AG04450 (cell line): ENCODE measurements at regions not wholly inside any gene's neighbourhood (a gene's known extent, or its start where the extent isn't known, plus 50 kb on each side); places are given as distances from the start of the nearest gene placed in this dataset.

Experiments used
- CTCF ChIA-PET: fragments of 300-600, 350-600 bp; formaldehyde crosslinking; extraction: SDS; loops from one replicate; lab custom pipeline; 2022; ENCODE audit warnings: antibody characterized with exemption, inconsistent platforms; lab: Charles Lee
- POLR2A ChIA-PET: fragments of 350-600 bp; formaldehyde crosslinking; extraction: SDS; loops from one replicate; lab custom pipeline; 2021; ENCODE audit warnings: antibody characterized with exemption, inconsistent platforms; lab: Yijun Ruan, JAX
- DNase-seq: peaks from one replicate; pipeline ENCODE4 v3.0.0-alpha.2; 2011; ENCODE audit warnings: low read depth, low spot score
- H3K27ac ChIP-seq: one replicate; pipeline ENCODE4 v1.5.1; 2012; ENCODE audit warnings: low read depth, low read length, control low read depth
- H3K27me3 ChIP-seq: one replicate; pipeline ENCODE4 v1.6.0; 2012; ENCODE audit warnings: low read length; ENCODE audit not compliant: control insufficient read depth, insufficient read depth
- H3K4me3 ChIP-seq: 2 replicates; pipeline ENCODE4 v1.5.1; 2011; ENCODE audit warnings: mild to moderate bottlenecking, low read depth, low read length, control low read depth
- H3K9me3 ChIP-seq: 2 replicates; pipeline ENCODE4 v1.5.1; 2012; ENCODE audit warnings: low read length; ENCODE audit not compliant: control insufficient read depth, insufficient read depth
- CTCF ChIP-seq: IDR thresholded peaks from 2 replicates; pipeline ENCODE4 v1.5.1; 2011; ENCODE audit warnings: low read depth, low read length, control low read depth, inconsistent platforms

- ChIA-PET POLR2A (no interaction called here), CTCF (no interaction called here)
- H3K27me3 ChIP-seq, result no peaks in the 10 kb centered on the region
- H3K27ac ChIP-seq, result no peak overlapping the region
- no peak for DNase-seq
- H3K9me3 ChIP-seq, result 0 out of 2 replicates have a peak, but pooled peaks cover 3% of the 10 kb centered on the region
- H3K4me3 ChIP-seq, result no peak overlapping the region
- TF ChIP-seq CTCF, result no peak
Measured at GRCh38 chr9:73806876-73807275, 655.2 kb downstream of the ANXA1 start.

DNA sequence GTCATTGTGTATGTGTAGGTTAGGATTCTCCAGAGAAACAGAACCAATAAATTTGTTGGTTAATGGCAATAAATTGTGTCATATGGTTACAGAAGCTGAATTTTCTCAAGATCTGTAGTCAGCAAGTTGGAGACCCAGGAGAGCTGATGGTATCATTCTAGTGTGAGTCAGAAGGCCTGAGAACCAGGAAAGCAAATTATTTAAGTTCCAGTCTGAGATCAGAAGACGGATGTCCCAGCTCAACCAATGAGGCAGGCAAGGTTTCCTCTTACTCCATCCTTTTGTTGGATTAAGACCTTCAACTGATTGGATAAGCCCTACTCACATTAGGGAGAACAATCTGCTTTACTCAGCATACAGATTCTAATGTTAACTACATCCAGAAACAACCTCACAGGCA is 656.3 kb downstream of the ANXA1 start:
- H3K9me3 ChIP-seq, result no peaks in the 10 kb centered on the region
- no peak overlapping the region for H3K4me3 ChIP-seq
- no peak overlapping the region for H3K27ac ChIP-seq
- POLR2A ChIA-PET, result no interaction called here
- TF ChIP-seq CTCF, result no peak
- DNase-seq, result no peak
- H3K27me3 ChIP-seq, result no peaks in the 10 kb centered on the region
- CTCF ChIA-PET, result no interaction called here

GRCh38 chr9:73810585-73811215 is 659.0 kb downstream of the ANXA1 start:
- ChIA-PET CTCF (no interaction called here), POLR2A (no interaction called here)
- H3K9me3 ChIP-seq, result no peaks in the 10 kb centered on the region
- H3K4me3 ChIP-seq, result no peak overlapping the region
- H3K27ac ChIP-seq, result no peak overlapping the region
- no peak for TF ChIP-seq CTCF
- DNase-seq, result no peak
- no peaks in the 10 kb centered on the region for H3K27me3 ChIP-seq

DNA sequence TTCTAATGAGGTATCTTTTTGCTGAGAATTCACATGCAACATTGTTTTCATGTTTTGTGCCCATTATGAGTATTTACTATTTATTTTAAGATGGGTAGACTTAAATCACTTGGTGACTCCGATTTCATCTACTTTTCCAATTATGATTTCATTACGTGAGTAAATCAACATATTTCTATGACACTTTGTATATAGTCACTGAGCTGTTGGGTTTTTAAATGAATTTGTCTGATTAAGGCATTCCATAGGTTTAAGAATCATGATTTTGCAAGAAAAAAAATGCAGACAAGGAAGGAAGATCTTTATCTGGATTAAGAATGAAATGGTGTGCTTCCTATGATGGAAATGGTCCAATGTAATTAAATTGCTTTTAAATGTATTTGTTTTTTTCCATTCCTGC is 661.9 kb downstream of the ANXA1 start:
- no peaks in the 10 kb centered on the region; the same call in 1 of the 2 replicates for H3K9me3 ChIP-seq
- ChIA-PET POLR2A (no interaction called here), CTCF (no interaction called here)
- no peak for TF ChIP-seq CTCF
- no peak overlapping the region for H3K27ac ChIP-seq
- no peaks in the 10 kb centered on the region for H3K27me3 ChIP-seq
- no peak overlapping the region for H3K4me3 ChIP-seq
- no peak for DNase-seq

GRCh38 chr9:73816905-73817304 is 665.2 kb downstream of the ANXA1 start:
- no peaks in the 10 kb centered on the region; the same call in 1 of the 2 replicates for H3K9me3 ChIP-seq
- DNase-seq, result no peak
- CTCF ChIA-PET, result no interaction called here
- TF ChIP-seq CTCF, result no peak
- POLR2A ChIA-PET, result no interaction called here
- no peak overlapping the region for H3K27ac ChIP-seq
- H3K27me3 ChIP-seq, result no peaks in the 10 kb centered on the region
- no peak overlapping the region for H3K4me3 ChIP-seq
